Kidney (tissue), 13 donors: ENCODE measurements at regions not wholly inside any gene's neighbourhood (a gene's known extent, or its start where the extent isn't known, plus 50 kb on each side); places are given as distances from the start of the nearest gene placed in this dataset.

Source experiments
- DNase-seq, 5 donors: peaks; one replicate each; pipeline ENCODE4 v3.0.0-alpha.2; 2013 to 2020
- FAIRE-seq: peaks from 2 replicates; lab custom pipeline; 2012; peaks lifted over from hg19 to GRCh38; lab: Jason Lieb, UNC
- H3K27ac ChIP-seq, 2 donors: one replicate each; pipeline ENCODE4 v1.7.0; 2013; ENCODE audit warnings: low read depth in 2 of 2, low read length in 2 of 2, inconsistent platforms in 1 of 2
- H3K27me3 ChIP-seq: one replicate; pipeline ENCODE4 v1.7.1; 2013; ENCODE audit warnings: low read length, inconsistent platforms; ENCODE audit not compliant: control insufficient read depth, insufficient read depth
- H3K36me3 ChIP-seq, 3 donors: one replicate each; pipeline versions ENCODE4 v1.7.0 to v1.7.1; 2013; ENCODE audit warnings: low read length in 3 of 3, control low read depth in 1 of 3, inconsistent platforms in 1 of 3; ENCODE audit not compliant: insufficient read depth in 3 of 3, control insufficient read depth in 2 of 3
- H3K4me1 ChIP-seq, 3 donors: one replicate each; pipeline versions ENCODE4 v1.7.0 to v1.7.1; 2013; ENCODE audit warnings: low read length in 3 of 3, inconsistent platforms in 1 of 3, low read depth in 1 of 3; ENCODE audit not compliant: control insufficient read depth in 2 of 3, insufficient read depth in 2 of 3
- H3K4me3 ChIP-seq, 3 donors: one replicate each; pipeline versions ENCODE4 v1.7.0 to v1.8.1; 2013; ENCODE audit warnings: low read length in 3 of 3, control low read depth in 1 of 3, inconsistent platforms in 1 of 3
- H3K9ac ChIP-seq, 3 donors: one replicate each; pipeline versions ENCODE4 v1.7.0 to v1.7.1; 2013; ENCODE audit warnings: low read length in 3 of 3, control low read depth in 1 of 3, inconsistent platforms in 1 of 3
- H3K9me3 ChIP-seq, 3 donors: one replicate each; pipeline versions ENCODE4 v1.7.0 to v1.7.1; 2013; ENCODE audit warnings: low read length in 3 of 3, control low read depth in 1 of 3, inconsistent platforms in 1 of 3; ENCODE audit not compliant: control insufficient read depth in 2 of 3, insufficient read depth in 1 of 3
- intact Hi-C: fragments of 100-400 bp; cut with DNase I; formaldehyde crosslinking; loops from one replicate; pipeline ENCODE4 v1.11.1; 2022
- TF ChIP-seq, protein P1 (sequence below): IDR thresholded peaks from 3 replicates; pipeline ENCODE4 v1.5.1; 2012; ENCODE audit warnings: mild to moderate bottlenecking, moderate library complexity, borderline replicate concordance; ENCODE audit not compliant: insufficient read depth; ENCODE audit errors: extremely low read depth
- donor health status: control.
- donor health status: control.
- donor health status: control.
- donor health status: control.
- donor health status: control.
- donor health status: DM: yes; HTN: yes; CAD: no.
- donor health status: Normal renal cell carcinoma (clear cell type).

DNA sequence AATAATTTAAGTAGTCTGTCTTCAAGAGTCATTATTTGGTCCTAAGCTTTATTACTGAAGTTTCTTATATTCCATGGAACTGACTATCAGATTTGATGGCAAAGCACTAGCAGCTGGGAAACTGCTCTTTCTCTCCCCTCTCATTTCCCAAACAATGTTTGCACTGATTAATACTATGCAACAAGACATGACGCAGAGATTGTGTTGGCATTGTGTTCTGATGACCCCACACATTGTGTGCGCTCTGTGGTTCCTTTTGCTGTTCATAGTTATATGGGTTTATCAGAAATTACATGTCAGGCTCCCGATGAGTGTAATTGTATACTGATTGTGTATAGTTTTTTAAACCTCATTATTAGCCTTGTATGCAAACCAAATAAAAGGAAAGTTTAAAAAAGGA lies 331.6 kb upstream of the FANCL start:
- no peak for FAIRE-seq
- TF ChIP-seq, protein P1, sequence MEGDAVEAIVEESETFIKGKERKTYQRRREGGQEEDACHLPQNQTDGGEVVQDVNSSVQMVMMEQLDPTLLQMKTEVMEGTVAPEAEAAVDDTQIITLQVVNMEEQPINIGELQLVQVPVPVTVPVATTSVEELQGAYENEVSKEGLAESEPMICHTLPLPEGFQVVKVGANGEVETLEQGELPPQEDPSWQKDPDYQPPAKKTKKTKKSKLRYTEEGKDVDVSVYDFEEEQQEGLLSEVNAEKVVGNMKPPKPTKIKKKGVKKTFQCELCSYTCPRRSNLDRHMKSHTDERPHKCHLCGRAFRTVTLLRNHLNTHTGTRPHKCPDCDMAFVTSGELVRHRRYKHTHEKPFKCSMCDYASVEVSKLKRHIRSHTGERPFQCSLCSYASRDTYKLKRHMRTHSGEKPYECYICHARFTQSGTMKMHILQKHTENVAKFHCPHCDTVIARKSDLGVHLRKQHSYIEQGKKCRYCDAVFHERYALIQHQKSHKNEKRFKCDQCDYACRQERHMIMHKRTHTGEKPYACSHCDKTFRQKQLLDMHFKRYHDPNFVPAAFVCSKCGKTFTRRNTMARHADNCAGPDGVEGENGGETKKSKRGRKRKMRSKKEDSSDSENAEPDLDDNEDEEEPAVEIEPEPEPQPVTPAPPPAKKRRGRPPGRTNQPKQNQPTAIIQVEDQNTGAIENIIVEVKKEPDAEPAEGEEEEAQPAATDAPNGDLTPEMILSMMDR: no peak

DNA sequence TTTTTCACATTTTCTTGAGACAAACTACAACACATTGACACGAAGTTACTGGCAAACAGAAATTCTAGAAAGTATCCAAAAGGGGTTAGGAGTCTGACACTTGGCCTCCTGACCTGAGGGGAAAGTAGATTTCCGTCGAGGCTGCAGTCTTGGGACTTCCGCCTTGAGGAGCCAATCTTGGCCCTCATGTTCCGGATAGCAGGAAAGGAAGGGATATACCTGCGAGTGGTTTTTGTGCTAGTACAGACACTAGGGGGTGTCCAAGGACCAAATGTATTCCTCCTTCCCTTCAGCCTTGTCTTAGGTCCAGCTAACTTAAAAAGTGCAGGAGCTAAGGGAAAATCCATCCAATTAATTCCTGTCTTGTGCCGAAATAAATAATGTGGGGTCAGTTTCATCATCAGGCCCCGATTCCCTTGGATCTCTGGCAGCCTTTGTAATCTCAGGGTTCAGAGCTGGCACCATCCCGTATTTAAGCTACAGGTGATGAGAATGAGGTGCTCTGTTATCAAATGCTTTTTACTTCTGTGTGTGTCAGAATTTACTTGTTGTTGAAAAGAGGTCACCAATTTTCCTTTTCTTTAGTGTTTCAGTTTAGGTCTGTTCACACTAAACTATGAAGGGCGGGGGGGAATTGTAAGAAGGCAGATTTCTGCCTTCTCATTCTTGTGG lies 330.2 kb upstream of the FANCL start:
- H3K4me3 ChIP-seq: no peak overlapping the region
- FAIRE-seq (no peak), DNase-seq (peak in 4 of 5 donors; percentile 41 to 86 (median 63))
- H3K9me3 ChIP-seq: no peaks in the 10 kb centered on the region
- no peaks in the 10 kb centered on the region for H3K27me3 ChIP-seq
- H3K4me1 ChIP-seq: no peaks in the 10 kb centered on the region
- no peak overlapping the region for H3K9ac ChIP-seq
- TF ChIP-seq, protein P1: peak; percentile 41
- no peak overlapping the region for H3K27ac ChIP-seq
- no peaks in the 10 kb centered on the region for H3K36me3 ChIP-seq
- intact Hi-C loops: no loop called here

More for the DNA sequence above, 331.6 kb upstream of the FANCL start:
- intact Hi-C loops: no loop called here
- H3K9ac ChIP-seq: no peak overlapping the region
- no peak overlapping the region for H3K4me3 ChIP-seq
- no peaks in the 10 kb centered on the region for H3K4me1 ChIP-seq
- no peaks in the 10 kb centered on the region for H3K9me3 ChIP-seq
- DNase-seq: no peak
- no peaks in the 10 kb centered on the region for H3K36me3 ChIP-seq
- no peak overlapping the region for H3K27ac ChIP-seq
- no peaks in the 10 kb centered on the region for H3K27me3 ChIP-seq

DNA sequence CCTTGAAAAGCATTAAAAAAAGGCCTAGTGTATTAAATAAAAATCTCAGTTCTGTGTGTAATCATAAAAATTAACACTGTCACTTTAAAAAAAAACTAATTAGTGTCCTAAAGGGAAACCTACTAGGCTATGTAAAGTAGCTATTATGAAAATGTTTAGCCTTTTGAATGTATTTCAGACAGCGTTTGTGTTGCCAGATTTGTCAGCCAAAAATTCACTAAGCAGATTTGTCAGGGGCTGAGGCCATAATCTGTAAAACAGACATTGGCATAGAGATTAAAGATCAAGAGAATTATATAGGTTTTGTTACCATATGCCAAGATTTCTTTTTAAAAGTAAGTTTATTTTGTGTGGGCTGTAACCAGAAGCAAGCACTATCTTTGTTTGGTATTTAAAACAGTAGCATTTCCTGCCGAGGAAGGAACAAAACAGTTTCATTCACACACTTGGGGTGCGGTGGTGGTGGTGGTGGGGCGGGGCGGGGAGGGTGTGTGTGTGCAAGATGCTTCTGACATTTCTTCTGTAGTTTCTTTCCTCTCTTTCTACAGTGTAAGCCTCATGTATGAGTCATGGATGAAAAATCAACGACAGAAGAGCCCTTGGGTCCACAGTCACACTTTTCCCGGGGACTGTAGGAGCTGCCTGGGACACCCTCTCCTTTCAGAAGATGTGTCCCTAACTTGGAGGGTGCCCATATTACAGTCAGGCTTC lies 328.5 kb upstream of the FANCL start:
- H3K27me3 ChIP-seq: no peaks in the 10 kb centered on the region
- no peak overlapping the region for H3K27ac ChIP-seq
- FAIRE-seq: no peak
- DNase-seq: no peak
- TF ChIP-seq, protein P1: no peak
- H3K9me3 ChIP-seq: no peaks in the 10 kb centered on the region
- no peaks in the 10 kb centered on the region for H3K4me1 ChIP-seq
- no peaks in the 10 kb centered on the region for H3K36me3 ChIP-seq
- no peak overlapping the region for H3K4me3 ChIP-seq
- intact Hi-C loops: no loop called here
- no peak overlapping the region for H3K9ac ChIP-seq
